Activated CD8-positive, alpha-beta T cell treated with anti-CD3 and anti-CD28 coated beads, Interleukin-2, amount 10 ng/mL, durations not matched to agents 7 days and 5 days (primary cell): ENCODE measurements at regions not wholly inside any gene's neighbourhood (a gene's known extent, or its start where the extent isn't known, plus 50 kb on each side); places are given as distances from the start of the nearest gene placed in this dataset.

Experiments
- ATAC-seq: fragments of 150-1000 bp; cut with Tn5 transposase; one replicate; pipeline ENCODE4 v1.10.0; 2021; ENCODE audit warnings: moderate library complexity
- CTCF ChIA-PET: fragments of 350-600 bp; sonication (Branson Sonifier 250); formaldehyde crosslinking; loops from one replicate; lab custom pipeline; 2021; ENCODE audit warnings: antibody characterized with exemption; lab: Charles Lee
- POLR2A ChIA-PET: fragments of 350-600 bp; sonication (Branson Sonifier 250); formaldehyde crosslinking; loops from one replicate; lab custom pipeline; 2021; ENCODE audit warnings: antibody characterized with exemption; lab: Charles Lee
- DNase-seq: peaks from one replicate; pipeline ENCODE4 v3.0.0-alpha.2; 2020
- H3K27ac Mint-ChIP-seq: one replicate; pipeline ENCODE4 v1.8.0; 2021; ENCODE audit warnings: mild to moderate bottlenecking, mixed read lengths
- H3K27me3 Mint-ChIP-seq: one replicate; pipeline ENCODE4 v1.8.0; 2021; ENCODE audit warnings: low read depth, mixed read lengths
- H3K36me3 Mint-ChIP-seq: one replicate; pipeline ENCODE4 v1.8.0; 2021; ENCODE audit warnings: low read depth, mixed read lengths
- H3K4me1 Mint-ChIP-seq: one replicate; pipeline ENCODE4 v1.8.0; 2021; ENCODE audit warnings: low read depth, mixed read lengths
- H3K4me3 Mint-ChIP-seq: one replicate; pipeline ENCODE4 v1.8.0; 2021; ENCODE audit warnings: mild to moderate bottlenecking, mixed read lengths
- H3K9me3 Mint-ChIP-seq: one replicate; pipeline ENCODE4 v1.8.0; 2022; ENCODE audit warnings: mixed read lengths; ENCODE audit not compliant: insufficient read depth

DNA sequence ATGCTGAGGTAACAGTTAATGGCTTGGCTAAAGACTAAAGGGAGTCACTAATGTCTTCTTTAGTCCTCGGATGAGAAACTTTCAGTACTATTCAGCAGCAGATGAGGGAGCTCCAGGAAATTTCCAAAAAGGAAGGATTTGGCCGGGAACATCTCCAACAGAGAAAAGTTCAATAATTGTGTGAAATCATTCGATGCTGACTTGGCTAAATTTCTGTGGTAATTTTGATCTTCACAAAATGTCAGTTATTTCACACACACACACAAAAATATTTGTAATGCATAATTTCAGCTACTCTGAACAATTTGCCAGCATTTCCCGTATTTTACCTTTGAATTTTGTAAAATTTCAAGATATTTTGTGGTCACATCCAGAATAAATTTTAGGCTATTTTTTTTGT is 462.8 kb upstream of the MDFIC2 start:
- ATAC-seq (no peak), DNase-seq (no peak)
- Mint-ChIP-seq H3K27me3 (peaks cover 10% of the 10 kb centered on the region), H3K36me3 (no peaks in the 10 kb centered on the region), H3K4me1 (peaks cover 2% of the 10 kb centered on the region), H3K27ac (no peak overlapping the region), H3K9me3 (no peaks in the 10 kb centered on the region), H3K4me3 (no peak overlapping the region)
- POLR2A ChIA-PET: no interaction called here
- CTCF ChIA-PET: no interaction called here

- ATAC-seq (no peak), DNase-seq (no peak)
- no peaks in the 10 kb centered on the region for H3K36me3 Mint-ChIP-seq
- ChIA-PET POLR2A (no interaction called here), CTCF (no interaction called here)
- H3K9me3 Mint-ChIP-seq: no peaks in the 10 kb centered on the region
- H3K27me3 Mint-ChIP-seq: peaks cover 11% of the 10 kb centered on the region
- no peak overlapping the region for H3K27ac Mint-ChIP-seq
- peaks cover 2% of the 10 kb centered on the region for H3K4me1 Mint-ChIP-seq
- no peak overlapping the region for H3K4me3 Mint-ChIP-seq
Observed at GRCh38 chr3:70774641-70775040, 462.2 kb upstream of the MDFIC2 start.

GRCh38 chr3:70771426-70772147 is 459.1 kb upstream of the MDFIC2 start:
- Mint-ChIP-seq H3K9me3 (no peaks in the 10 kb centered on the region), H3K27ac (no peak overlapping the region), H3K27me3 (peaks cover 16% of the 10 kb centered on the region), H3K4me1 (peaks cover 2% of the 10 kb centered on the region), H3K36me3 (no peaks in the 10 kb centered on the region), H3K4me3 (no peak overlapping the region)
- DNase-seq (no peak), ATAC-seq (no peak)
- ChIA-PET POLR2A (no interaction called here), CTCF (no interaction called here)

DNA sequence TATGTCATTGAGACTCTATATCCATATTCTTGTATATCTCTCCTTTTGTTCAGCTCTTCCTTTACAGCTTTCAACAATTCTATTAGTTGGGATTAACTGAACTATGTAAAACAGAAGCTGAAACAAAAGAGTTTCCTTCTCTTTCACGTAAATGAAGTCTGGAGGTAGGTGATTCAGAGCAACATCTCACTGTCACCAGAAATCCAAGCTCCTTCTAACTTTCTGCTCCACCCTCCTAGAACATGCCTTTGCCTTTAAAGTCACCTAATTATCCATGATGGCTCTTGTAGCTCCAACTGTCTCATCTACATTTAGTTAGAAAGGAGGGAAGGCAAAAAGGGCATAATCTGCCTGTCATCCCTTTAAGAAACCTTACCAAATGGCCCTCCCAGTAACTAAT is 458.2 kb upstream of the MDFIC2 start:
- CTCF ChIA-PET: no interaction called here
- H3K27me3 Mint-ChIP-seq: peaks cover 20% of the 10 kb centered on the region

GRCh38 chr3:70766301-70766700 is 453.9 kb upstream of the MDFIC2 start:
- H3K36me3 Mint-ChIP-seq: no peaks in the 10 kb centered on the region
- no peak overlapping the region for H3K4me3 Mint-ChIP-seq
- POLR2A ChIA-PET: no interaction called here
- DNase-seq: no peak
- no peak overlapping the region for H3K27ac Mint-ChIP-seq
- CTCF ChIA-PET: no interaction called here
- peaks cover 15% of the 10 kb centered on the region for H3K27me3 Mint-ChIP-seq
- H3K9me3 Mint-ChIP-seq: no peaks in the 10 kb centered on the region
- no peaks in the 10 kb centered on the region for H3K4me1 Mint-ChIP-seq
- ATAC-seq: no peak

More for the DNA sequence above, 458.2 kb upstream of the MDFIC2 start:
- Mint-ChIP-seq H3K36me3 (no peaks in the 10 kb centered on the region), H3K4me3 (no peak overlapping the region), H3K4me1 (peaks cover 2% of the 10 kb centered on the region), H3K9me3 (no peaks in the 10 kb centered on the region), H3K27ac (no peak overlapping the region)
- POLR2A ChIA-PET: no interaction called here
- DNase-seq (no peak), ATAC-seq (no peak)

DNA sequence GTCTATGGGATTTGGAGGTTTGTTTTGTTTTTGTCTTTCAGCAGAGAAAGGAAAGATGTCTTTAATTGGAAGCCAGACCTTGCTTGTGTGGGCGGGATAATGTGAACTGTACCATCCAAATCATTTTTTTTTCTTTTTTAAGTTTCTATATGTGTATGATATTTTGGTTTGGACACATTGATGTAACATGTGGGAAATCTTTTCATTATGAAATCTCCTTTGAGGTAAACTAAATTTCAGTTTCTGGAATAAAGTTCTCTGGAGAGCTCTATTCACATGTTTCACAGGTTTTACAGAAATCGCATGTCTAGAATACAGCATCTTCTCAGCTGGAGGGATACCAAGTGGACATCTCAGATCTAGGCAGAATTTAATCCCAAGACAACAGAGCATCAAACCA is 451.5 kb upstream of the MDFIC2 start:
- CTCF ChIA-PET: interaction anchor here (1.1 kb wide), 1 partner anchor 967 kb away, joined by 3 read pairs; no protein-coding TSS in a partner anchor
- DNase-seq (no peak), ATAC-seq (no peak)
- H3K27ac Mint-ChIP-seq: no peak overlapping the region
- H3K27me3 Mint-ChIP-seq: peaks cover 9% of the 10 kb centered on the region
- no peaks in the 10 kb centered on the region for H3K36me3 Mint-ChIP-seq
- H3K4me1 Mint-ChIP-seq: no peaks in the 10 kb centered on the region
- no peaks in the 10 kb centered on the region for H3K9me3 Mint-ChIP-seq
- H3K4me3 Mint-ChIP-seq: no peak overlapping the region
- POLR2A ChIA-PET: no interaction called here

DNA sequence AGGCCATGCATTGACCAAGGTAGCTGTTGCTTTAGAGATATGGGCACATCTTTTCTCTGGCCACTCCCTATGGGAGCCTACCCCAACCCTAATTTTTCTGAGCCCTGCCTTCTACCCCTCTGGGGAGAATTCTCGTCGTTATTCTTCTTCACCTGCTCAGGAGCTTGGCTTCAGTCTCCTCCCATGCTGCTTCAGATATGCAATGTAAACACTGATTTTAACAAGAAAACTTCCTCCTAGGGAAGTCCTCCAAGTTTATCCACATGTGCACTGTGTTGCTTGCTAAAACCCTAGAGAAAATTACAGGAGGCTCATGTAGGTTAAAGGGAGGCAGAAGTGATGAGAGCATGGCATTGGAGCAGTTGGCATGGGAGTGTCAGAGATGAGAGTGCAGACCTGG is 445.2 kb upstream of the MDFIC2 start:
- CTCF ChIA-PET: no interaction called here
- no peaks in the 10 kb centered on the region for H3K4me1 Mint-ChIP-seq
- H3K4me3 Mint-ChIP-seq: no peak overlapping the region
- no peaks in the 10 kb centered on the region for H3K36me3 Mint-ChIP-seq
- H3K9me3 Mint-ChIP-seq: no peaks in the 10 kb centered on the region
- POLR2A ChIA-PET: no interaction called here
- no peak for DNase-seq
- no peak for ATAC-seq
- H3K27me3 Mint-ChIP-seq: no peaks in the 10 kb centered on the region
- H3K27ac Mint-ChIP-seq: no peak overlapping the region

DNA sequence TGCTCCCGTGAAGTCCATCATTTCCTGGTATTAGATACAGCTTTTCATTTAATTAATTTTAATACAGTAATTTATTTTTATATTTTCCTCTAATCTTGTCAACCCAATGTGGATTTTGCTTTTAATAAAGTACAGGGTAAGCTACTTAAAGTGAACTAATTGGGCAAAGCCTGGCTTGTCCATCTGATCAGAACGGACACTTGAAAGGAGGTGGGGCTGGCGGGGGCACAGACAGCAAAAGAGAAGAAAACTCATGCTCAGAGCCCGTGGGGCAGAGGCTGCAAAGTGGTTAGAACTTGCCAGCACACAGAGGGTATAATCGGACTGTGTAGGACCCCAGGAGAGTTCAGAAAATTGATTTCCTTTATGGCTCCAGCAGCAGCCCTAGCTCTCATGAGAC is 443.1 kb upstream of the MDFIC2 start:
- Mint-ChIP-seq H3K27me3 (peaks cover 2% of the 10 kb centered on the region), H3K27ac (no peak overlapping the region), H3K36me3 (no peaks in the 10 kb centered on the region), H3K4me3 (no peak overlapping the region), H3K4me1 (no peaks in the 10 kb centered on the region), H3K9me3 (no peaks in the 10 kb centered on the region)
- POLR2A ChIA-PET: no interaction called here
- CTCF ChIA-PET: no interaction called here
- DNase-seq: no peak
- no peak for ATAC-seq

DNA sequence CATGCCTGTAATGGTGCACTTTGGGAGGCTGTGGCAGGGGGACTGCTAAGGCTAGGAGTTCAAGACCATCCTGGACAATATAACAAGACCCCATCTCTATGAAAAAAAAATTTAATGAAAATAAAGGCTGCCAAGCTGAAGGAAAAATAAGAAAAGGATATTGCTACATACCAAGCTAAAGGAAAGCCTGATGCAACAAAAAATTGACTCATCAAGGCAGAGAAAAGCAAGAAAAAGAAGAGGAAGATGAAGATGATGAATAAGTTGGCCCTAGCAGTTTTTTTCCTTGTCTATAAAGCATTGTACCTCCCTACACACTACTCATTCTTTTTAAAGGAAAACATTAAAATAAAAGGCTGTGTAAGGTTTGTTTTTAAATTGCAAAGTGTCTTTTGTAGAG is 441.9 kb upstream of the MDFIC2 start:
- ChIA-PET CTCF (no interaction called here), POLR2A (no interaction called here)
- no peaks in the 10 kb centered on the region for H3K4me1 Mint-ChIP-seq
- H3K27ac Mint-ChIP-seq: no peak overlapping the region
- no peaks in the 10 kb centered on the region for H3K36me3 Mint-ChIP-seq
- no peaks in the 10 kb centered on the region for H3K9me3 Mint-ChIP-seq
- no peak for DNase-seq
- ATAC-seq: no peak
- H3K27me3 Mint-ChIP-seq: peaks cover 2% of the 10 kb centered on the region
- no peak overlapping the region for H3K4me3 Mint-ChIP-seq

DNA sequence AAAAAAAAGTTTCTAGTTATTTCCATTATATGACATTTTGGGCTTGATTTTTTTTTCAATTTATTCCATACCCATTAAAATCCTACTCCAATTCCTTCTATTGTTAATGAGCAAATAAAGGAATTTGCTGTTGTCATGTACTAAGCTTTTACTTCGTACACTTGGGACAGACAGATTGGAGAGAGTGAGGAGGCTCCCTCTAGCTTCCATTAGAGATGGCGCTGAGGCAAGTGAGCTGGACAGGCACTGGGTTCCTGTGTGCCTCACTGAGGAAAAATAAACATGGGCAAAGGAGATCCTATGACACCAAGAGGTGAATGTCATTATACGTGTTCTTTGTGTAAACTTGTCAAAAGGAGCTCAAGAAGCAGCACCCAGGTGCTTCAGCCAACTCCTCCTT is 441.1 kb upstream of the MDFIC2 start:
- no peak overlapping the region for H3K27ac Mint-ChIP-seq
- H3K4me1 Mint-ChIP-seq: no peaks in the 10 kb centered on the region
- H3K36me3 Mint-ChIP-seq: no peaks in the 10 kb centered on the region
- POLR2A ChIA-PET: no interaction called here
- H3K9me3 Mint-ChIP-seq: no peaks in the 10 kb centered on the region
- no peak overlapping the region for H3K4me3 Mint-ChIP-seq
- ATAC-seq: no peak
- no peak for DNase-seq
- CTCF ChIA-PET: no interaction called here
- H3K27me3 Mint-ChIP-seq: peaks cover 2% of the 10 kb centered on the region

- ChIA-PET POLR2A (no interaction called here), CTCF (no interaction called here)
- DNase-seq (no peak), ATAC-seq (no peak)
- peaks cover 2% of the 10 kb centered on the region for H3K27me3 Mint-ChIP-seq
- no peak overlapping the region for H3K4me3 Mint-ChIP-seq
- H3K36me3 Mint-ChIP-seq: no peaks in the 10 kb centered on the region
- H3K27ac Mint-ChIP-seq: no peak overlapping the region
- H3K9me3 Mint-ChIP-seq: no peaks in the 10 kb centered on the region
- H3K4me1 Mint-ChIP-seq: no peaks in the 10 kb centered on the region
Observed at GRCh38 chr3:70752051-70752450, 439.6 kb upstream of the MDFIC2 start.

DNA sequence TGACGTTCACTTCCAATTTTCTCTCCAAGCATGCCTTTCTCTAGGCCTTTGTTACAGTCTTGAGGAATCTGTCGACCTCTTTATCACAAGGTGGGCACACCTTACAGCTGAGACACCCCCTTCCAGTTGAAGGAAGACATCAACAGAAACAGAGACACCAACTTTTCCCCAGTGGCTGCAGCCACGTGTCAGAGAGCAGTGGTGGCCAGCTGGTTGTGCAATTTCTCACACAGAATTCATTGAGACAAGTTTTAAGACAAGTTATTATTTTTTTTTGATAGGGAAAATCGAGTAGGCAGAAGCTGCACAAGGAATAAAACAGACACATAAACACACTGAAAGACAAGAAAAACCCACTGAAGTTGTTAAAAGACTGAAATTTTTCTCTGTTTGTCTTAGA is 436.7 kb upstream of the MDFIC2 start:
- DNase-seq (no peak), ATAC-seq (no peak)
- ChIA-PET CTCF (no interaction called here), POLR2A (interaction anchor here (1.1 kb wide), 1 partner anchor 385 kb away, joined by 3 read pairs; no protein-coding TSS in a partner anchor)
- H3K27me3 Mint-ChIP-seq: peaks cover 2% of the 10 kb centered on the region
- H3K36me3 Mint-ChIP-seq: no peaks in the 10 kb centered on the region
- H3K4me3 Mint-ChIP-seq: no peak overlapping the region
- no peaks in the 10 kb centered on the region for H3K4me1 Mint-ChIP-seq
- no peak overlapping the region for H3K27ac Mint-ChIP-seq
- no peaks in the 10 kb centered on the region for H3K9me3 Mint-ChIP-seq

- ChIA-PET POLR2A (interaction anchor here (1.1 kb wide), 1 partner anchor 384 kb away, joined by 3 read pairs; no protein-coding TSS in a partner anchor), CTCF (no interaction called here)
- Mint-ChIP-seq H3K27me3 (peaks cover 2% of the 10 kb centered on the region), H3K4me3 (no peak overlapping the region), H3K36me3 (no peaks in the 10 kb centered on the region), H3K27ac (no peak overlapping the region), H3K9me3 (no peaks in the 10 kb centered on the region), H3K4me1 (no peaks in the 10 kb centered on the region)
- ATAC-seq (no peak), DNase-seq (no peak)
Observed at GRCh38 chr3:70748593-70748992, 436.2 kb upstream of the MDFIC2 start.
